SK-N-MC (cell line): ENCODE measurements at regions not wholly inside any gene's neighbourhood (a gene's known extent, or its start where the extent isn't known, plus 50 kb on each side); places are given as distances from the start of the nearest gene placed in this dataset.

Source experiments
- EZH2 ChIP-seq: fragments of 200-600 bp; sonication (generic); IDR thresholded peaks from one replicate; pipeline ENCODE4 v1.6.1; 2017; ENCODE audit warnings: antibody characterized with exemption
- FOXP2 ChIP-seq: optimal IDR thresholded peaks from 2 replicates; pipeline ENCODE3; 2011; ENCODE audit warnings: mild to moderate bottlenecking, moderate library complexity; ENCODE audit not compliant: insufficient read depth; ENCODE audit errors: extremely low read length, control extremely low read depth
- POLR2AphosphoS5 ChIP-seq: IDR thresholded peaks from 2 replicates; pipeline ENCODE4 v1.6.1; 2012; ENCODE audit warnings: mild to moderate bottlenecking, low read depth, low read length, borderline replicate concordance

GRCh38 chr13:44274771-44275205 is 98.8 kb upstream of the SERP2 start:
- no peak for TF ChIP-seq POLR2AphosphoS5
- TF ChIP-seq EZH2 = no peak
- no peak for TF ChIP-seq FOXP2
